RCC 7860 (cell line): ENCODE measurements at regions not wholly inside any gene's neighbourhood (a gene's known extent, or its start where the extent isn't known, plus 50 kb on each side); places are given as distances from the start of the nearest gene placed in this dataset.
"Not testable (repeated sequence)": the region's sequence is repeated elsewhere in the genome, so short reads cannot be mapped to it uniquely, and the experiment has no call there.

Experiments used
- DNase-seq: peaks from one replicate; pipeline ENCODE4 v3.0.0-alpha.2; 2015; ENCODE audit warnings: low spot score
- FAIRE-seq: peaks from 2 replicates; lab custom pipeline; 2012; peaks lifted over from hg19 to GRCh38; lab: Jason Lieb, UNC

DNA sequence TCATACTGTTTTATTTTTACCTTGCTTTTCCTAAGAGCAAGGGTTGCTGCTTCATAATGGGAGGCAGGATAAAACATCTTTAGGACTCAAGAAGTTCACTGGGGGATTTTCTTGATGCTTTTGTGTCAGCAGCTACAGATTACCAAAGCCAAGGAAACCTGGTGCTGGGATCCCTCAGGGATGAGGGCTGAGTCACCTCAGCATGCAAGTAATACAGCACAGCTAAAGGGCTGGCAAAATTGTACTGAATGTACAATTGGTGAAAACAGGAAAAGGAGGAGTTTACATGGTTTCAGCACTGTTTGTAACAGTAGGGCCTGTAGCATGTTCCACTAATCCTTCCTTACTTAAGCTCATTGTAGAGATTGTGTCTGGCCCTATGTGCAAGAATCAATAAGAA, 1056.8 kb downstream of the SORCS1 start:
- no peak for FAIRE-seq
- no peak for DNase-seq

DNA sequence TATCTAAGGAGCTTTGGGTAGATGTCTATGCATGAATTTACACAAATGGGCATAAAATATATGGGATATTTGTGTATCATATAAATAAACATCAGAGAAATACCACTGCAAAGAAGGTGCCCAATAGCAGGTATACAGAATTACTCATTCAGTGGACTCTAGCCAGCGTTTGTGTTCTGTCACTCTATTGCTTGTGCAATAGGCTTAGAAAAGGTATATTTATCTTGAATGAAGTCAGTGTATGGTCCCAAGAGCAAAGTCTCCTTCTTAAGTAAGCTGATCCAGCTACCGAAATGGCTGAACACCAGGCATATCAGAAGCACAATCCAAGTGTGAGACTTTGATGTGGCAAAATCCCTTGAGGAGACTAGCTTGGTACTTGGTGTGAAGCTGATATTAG, 1058.4 kb downstream of the SORCS1 start:
- FAIRE-seq (no peak), DNase-seq (no peak)

DNA sequence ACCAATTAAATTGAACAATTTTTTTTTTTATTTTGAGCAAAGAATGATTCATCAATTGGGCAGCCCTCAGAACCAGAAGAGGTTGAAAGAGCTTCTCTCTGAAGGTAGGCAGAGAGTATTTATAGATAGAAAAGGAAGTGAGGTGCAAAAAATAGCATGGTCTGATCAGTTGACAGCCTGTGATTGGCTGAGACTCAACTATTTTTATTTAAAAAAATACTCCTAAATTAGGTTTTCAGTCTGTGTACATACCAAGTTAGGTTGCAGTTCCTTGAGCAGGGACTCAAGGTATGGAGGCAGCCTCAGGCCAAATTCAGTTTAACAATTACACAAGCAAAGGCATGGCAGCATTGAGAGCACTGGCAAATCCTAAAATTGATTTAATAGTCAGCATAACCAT, 1074.7 kb downstream of the SORCS1 start:
- FAIRE-seq (no peak), DNase-seq (no peak)

DNA sequence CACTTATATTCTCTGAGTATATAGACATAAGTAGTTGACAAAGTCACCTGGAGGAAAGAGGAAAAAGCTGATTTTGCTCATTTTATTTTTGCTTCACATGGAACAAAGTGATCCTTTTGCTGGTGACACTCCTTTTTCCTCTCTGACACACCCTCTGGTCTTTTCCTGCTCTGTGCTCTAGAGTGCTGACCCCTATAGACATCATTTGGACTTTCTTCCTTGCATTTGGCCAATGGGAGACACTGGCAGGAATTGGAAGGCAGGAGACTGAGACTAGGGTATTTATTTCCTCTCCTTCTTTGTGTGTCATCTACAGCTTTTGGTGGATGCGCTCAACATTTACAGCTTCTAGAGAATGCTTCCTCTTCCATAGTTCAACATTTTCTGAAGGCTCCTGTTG, 1078.1 kb downstream of the SORCS1 start:
- FAIRE-seq (no peak), DNase-seq (no peak)

DNA sequence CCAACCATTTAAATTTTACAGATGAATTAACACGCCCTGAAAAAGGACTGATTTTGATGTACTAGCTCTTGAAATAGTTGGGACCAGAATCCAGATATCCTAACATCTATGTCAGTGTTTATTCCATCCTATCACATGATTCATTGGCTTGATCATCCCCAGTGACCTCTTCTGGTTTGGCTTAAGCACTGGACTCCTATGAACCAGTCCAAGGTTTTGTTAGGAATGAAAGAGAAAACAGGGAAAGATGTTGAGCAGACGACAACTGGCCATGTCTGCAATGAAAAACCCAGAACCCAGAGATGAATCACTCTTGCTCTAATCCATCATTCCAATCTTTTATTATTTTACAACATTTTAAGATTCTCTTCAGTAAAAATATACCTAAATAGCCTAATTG, 1080.9 kb downstream of the SORCS1 start:
- FAIRE-seq = no peak
- no peak for DNase-seq

DNA sequence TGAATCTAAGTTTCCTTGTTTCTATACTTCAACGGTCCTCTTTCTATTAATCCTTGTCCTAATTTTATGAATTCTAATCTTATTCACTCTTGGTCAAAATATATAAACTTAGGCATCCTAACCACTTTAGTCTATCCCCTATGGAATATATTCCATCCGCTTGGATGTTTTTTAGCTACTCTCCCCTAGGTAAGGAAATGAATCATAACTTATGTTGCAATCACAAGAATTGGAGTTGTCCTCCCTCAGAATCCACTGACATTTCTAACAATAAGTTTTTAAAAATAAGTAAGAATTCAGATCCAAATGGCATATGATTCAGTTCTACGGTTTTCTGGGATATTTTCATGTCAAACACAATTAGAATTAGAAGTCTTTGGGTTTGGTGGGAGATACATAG, 1081.6 kb downstream of the SORCS1 start:
- no peak for FAIRE-seq
- DNase-seq = no peak

DNA sequence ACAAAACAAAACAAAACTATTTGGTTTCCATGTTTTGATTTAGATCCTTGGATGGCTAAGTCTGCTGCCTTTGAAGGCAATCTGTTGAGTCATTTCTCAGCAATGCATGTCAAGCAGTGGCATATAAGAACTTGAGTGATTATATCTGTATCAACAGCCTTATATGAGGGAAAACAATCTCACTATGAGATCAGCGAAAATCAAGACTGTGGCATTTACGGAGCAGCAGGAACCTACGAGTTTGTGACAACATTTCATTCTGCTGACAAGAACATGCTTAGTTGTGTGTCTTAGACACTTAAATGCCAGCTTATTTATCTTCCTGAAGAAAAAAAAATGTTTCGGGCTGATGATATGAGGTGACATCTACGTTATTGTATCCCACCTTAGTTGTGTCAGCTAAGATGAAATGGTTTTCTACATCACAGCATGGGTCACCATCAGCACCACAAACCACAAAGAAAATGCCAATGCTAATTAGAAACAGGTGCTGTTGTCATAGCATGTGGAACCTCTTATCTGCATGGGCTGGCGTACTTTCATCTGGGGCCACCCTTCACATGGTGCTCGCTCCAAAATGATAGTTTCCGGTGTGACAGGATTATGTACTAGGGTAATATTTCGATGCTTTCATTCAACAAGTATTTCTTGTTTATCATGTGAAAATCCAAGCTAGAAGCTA, 1085.5 kb downstream of the SORCS1 start:
- FAIRE-seq = no peak
- DNase-seq = no peak

DNA sequence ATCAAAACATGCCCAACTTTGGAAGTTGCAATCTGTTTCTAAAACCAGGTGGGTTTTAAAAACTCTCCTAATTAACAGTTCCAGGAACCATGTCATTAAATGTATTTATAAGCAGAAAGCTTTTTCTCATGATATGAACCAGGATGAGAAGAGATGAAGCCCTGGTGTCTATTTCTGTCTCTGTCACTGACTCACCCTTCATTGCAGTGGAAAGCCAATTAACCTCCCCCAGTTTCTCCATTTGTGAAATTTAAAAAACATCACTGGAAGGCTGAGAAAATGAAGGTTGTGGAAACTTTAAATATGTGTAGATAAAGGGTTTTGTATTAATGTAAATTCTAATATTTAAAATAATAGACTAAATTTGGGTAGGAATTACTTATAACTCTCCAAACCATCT, 1088.0 kb downstream of the SORCS1 start:
- DNase-seq (no peak), FAIRE-seq (no peak)

DNA sequence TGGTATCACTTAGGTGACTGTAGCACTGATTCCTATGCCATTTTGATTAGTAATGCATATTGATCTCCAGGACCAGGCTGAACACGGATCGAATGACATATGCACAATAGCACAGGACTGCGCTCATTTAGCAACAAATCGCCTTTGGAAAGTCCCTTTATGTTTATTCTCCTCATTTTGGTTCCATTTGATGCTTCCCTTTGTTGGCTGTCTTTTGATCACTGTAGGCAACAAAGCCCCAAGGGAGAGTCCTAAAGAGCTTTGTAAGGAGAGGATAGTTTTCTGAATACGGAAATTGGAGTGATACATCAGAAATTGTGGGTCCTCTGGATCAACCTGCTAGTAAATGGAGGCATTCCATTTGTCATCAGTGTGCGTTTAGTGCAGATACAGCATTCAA, 1111.4 kb downstream of the SORCS1 start:
- no peak for FAIRE-seq
- no peak for DNase-seq

DNA sequence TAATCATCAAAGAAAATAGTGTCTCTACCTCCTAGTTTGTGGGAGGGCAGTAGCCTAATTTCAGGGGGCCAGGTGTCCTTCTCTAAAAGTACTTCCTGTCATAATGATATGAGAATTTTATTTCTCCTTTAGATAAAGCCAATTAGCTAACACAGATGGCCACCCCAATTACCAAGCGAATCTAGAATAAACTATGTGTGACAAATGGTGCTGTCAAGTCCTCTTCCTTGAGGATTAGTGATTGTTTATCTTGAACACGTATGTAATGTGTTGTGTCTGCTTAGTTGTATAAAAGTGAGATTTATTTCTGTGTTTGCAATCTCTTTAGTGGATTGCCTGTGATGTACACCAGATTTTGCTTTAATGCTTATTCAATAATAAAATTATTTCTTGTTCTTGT, 1120.0 kb downstream of the SORCS1 start:
- FAIRE-seq = no peak
- DNase-seq = no peak

DNA sequence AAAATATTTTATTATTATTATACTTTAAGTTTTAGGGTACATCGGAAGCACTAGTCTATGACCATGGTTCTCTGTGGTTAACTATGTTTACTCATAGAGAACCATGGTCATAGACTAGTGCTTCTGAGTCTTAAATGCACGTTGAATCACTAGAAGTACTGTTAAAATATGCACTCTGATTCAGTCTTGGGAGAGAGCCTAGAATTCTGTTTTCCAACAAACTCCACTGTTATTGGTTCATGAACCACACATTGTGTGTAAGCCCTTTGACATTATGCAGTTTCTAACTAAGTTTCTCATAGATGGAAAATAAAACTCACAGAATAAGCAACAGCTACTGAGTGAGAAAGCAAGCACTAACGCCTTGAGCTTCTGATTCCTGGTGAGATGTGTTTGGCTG, 1120.6 kb downstream of the SORCS1 start:
- DNase-seq (peak; percentile 7), FAIRE-seq (no peak)

DNA sequence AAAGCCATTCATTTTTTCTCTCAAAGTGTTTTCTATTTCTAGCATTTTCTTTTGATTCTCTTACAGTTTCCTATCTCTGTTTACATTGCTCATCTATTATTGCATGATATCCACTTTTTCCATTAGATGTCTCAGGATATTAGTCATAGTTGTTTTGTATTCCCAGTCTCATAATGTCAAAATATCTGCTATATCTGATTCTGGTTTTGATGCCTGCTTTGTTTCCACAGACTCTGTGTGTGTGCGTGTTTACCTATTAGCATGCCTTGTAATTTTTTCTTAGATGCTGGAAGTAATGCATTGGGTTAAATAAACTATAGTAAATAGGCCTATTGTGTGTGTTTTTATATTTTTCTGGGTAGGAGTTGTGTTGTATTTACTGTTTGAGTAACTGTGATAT, 1126.3 kb downstream of the SORCS1 start:
- no peak for DNase-seq
- no peak for FAIRE-seq

DNA sequence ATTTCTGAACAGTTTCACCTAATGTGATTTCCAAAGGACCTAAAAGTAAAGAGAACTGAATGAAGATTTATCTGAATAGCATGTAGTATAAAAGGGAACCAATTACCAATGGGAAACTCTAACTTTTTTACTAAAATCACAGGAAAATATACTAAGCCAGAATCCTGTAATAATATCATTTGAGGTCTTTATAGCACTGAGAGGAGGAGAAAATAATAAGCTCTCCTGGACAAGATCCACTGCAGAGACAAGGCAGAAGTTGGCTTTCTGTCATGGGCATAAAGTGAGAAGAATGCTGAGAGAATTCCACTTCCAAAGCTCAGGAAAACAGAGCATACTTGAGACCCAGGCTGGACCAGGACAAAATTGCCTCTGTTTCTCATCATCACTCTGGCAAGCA, 1131.4 kb downstream of the SORCS1 start:
- no peak for DNase-seq
- FAIRE-seq = no peak

DNA sequence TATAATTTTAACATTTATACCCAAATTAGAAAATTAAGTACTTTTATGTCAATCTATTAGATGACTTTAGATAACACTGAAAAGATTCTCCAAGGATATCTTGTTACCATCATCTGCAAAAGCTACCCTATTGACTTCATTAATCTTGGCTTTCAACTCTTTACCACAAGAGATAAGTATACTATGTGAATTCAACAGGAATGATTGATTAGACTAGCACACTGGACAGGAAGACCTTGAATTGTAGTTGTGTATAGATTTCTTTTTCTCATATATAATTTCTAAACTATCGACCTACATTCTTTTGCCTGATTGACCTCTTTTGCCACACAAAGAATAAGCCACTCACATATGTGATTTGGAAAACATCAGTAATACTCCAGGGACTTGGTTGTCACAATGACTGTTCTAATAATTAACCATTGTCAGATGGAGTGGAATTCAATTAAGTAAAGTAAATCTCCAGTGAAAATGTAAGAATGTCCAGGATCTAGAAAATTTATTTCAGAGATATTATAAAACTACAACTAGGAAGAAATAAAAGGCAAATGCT, 1132.0 kb downstream of the SORCS1 start:
- FAIRE-seq (no peak), DNase-seq (no peak)

DNA sequence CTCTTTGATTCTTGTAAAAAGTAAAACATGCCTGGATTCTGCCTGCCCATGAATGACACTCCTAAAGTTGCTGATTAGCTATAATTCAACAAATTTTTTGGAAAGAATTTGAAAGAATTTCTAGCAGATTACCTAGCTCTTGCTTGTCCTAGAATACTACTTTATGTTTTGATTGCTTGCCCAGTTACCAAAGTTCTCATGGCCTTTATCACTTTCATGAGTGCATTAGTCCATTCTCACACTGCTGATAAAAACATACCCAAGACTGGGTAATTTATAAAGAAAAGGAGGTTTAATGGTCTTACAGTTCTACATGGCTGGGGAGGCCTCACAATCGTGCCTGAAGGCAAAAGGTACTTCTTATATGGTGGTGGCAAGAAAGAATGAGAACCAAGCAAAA, 1137.3 kb downstream of the SORCS1 start:
- DNase-seq (no peak), FAIRE-seq (no peak)

DNA sequence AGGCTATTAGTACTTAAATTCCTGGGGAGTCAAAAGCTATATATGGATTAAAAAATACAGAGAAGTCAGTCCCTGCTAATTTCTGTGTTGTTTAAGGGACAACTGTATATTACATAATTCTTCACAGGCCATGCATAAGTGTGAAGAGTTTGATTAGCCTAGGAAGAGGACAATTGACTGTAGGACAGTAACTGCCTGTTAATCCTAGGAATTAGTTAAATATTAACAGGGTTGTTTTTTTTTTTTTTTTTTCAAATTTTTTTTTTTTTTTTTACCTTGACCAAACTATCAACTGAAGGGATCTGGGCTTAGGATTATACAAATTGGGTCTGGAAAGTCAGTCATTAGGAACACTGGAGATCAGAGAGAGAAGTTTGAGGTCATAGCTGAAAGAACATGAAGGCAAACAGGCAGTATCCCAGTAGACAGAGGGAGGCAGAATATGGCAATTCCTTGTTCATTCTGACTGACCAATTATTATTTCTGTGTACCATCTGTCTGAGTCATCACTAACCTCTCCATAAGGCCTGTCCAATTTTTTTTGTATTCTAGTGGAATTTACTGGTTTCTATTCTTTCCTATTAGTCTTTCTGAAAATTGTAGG, 1139.2 kb downstream of the SORCS1 start:
- FAIRE-seq = no peak
- DNase-seq = no peak

DNA sequence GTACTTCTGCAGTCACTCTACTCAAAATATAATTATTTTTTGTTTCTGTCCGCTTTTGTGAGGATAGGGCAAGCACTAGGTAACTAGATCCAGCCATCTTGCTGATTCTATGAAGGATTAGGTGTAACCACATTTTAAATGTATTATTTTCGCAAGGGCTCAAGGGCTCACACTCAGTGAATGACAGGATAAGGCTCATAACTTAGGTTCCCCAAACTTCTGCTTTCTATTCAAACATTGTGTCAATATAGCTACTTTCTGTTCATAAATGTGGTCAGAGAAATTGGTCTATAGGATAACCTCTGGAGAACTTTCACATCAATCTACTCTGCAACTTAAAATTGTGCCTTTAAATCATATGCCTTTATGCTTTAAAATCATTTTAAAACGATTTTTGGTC, 1141.2 kb downstream of the SORCS1 start:
- FAIRE-seq (no peak), DNase-seq (no peak)

DNA sequence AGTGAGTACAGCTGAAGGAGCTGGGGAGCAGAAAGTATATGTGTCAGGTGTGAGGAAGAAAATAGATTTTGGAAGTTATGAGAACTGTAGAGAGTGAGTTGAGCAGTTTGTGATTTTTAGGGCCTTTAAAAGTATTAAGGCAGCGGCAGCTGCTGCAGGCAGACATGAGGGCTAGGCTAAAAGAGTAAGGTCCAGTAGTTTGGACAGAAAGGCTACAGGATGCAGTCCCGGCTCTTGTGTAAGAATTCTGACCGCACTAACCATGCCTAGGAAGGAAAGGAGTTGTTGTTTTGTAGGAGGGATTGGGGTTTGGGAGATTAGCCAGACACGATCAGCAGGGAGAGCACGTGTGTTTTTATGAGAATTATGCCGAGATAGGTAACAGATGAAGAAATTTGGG, 1144.9 kb downstream of the SORCS1 start:
- DNase-seq = not testable (repeated sequence)

DNA sequence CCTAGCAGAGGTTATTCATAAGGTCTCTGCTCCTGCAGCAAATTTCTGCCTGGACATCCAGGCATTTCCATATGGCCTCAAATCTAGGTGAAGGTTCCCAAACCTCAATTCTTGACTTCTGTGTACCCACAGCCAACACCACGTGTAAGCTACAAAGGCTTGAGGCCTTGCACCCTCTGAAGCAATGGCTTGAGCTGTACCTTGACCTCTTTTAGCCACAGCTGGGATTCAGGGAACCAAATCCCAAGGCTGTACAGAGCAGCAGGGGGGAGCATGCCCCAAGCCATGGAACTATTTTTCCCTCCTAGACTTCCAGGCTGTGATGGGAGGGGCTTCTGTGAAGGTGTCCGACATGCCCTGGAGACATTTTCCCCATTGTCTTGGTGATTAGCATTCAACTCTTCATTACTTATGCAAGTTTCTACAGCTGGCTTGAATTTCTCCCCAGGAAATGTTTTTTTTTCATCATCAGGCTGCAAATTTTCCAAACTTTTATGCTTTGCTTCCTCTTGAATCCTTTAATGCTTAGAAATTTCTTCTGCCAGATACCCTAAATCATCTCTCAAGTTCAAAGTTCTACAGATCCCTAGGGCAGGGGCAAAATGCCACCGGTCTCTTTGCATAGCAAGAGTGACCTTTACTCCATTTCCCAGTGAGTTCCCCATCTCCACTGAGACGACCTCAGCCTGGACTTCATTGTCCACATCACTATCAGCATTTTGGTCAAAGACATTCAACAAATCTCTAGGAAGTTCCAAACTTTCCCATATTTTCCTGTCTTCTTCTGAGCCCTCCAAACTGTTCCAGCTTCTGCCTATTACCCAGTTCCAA, 1148.9 kb downstream of the SORCS1 start:
- not testable (repeated sequence) for DNase-seq, FAIRE-seq

More for the DNA sequence above, 1144.9 kb downstream of the SORCS1 start:
- FAIRE-seq = not testable (repeated sequence)

DNA sequence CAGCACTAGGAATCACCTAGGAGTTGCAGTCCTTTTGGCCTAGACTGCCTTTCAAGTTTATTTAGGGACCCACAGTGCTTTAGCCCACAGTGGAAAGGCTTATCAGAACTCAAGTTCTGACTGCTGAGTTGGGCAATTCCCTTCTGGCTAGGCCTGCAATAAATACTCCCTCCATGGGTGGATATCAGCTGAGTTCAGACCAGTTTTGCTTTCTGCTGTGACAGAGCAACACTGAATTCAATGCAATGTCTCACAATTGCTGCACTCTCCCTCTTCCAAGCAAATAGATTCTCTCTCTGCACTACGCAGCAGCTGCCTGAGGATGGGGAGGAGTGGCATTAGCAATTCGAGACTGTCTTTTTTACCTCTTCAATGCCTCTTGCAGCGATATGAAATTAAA, 1153.3 kb downstream of the SORCS1 start:
- FAIRE-seq = no peak
- no peak for DNase-seq

DNA sequence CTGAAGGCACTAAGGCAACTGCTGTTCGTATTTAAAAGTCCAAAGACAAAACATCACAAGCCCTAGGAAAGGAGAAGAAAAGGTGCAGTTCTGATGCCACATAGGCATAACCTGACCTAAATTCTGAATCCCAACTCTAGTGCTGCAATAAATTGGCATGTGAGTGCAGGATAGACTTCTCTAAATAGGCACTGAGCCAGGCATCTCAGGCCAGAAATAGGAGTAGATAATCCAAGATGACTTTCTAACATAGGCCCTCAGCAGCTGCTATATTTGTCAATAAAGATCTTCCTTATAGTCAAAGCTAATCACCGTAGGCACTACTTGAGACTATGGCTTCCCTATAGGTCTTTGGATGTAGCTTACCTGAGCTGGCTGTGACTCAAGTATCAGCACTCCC, 1163.8 kb downstream of the SORCS1 start:
- no peak for FAIRE-seq
- no peak for DNase-seq

DNA sequence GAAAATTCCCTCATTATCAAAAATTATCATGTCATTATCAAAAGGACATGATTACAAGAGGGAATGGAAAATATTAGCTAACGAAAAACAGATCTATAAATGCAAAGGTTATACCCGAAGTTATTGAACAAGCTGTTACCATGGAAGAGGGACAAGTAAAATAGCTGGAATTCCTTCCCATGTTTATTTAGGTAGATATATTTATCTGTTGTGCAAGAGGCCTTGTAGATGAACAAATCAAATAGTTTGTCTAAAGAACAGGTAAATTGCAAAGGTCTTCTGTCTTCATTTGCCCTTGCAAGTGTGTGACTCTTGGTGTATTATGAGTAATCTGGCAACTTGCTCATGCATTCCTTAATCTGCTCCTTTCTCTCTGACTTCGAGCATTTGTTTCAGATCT, 1170.9 kb downstream of the SORCS1 start:
- FAIRE-seq (no peak), DNase-seq (no peak)
